ENCODE measurements at regions not wholly inside any gene's neighbourhood (a gene's known extent, or its start where the extent isn't known, plus 50 kb on each side); places are given as distances from the start of the nearest gene placed in this dataset.

DNA sequence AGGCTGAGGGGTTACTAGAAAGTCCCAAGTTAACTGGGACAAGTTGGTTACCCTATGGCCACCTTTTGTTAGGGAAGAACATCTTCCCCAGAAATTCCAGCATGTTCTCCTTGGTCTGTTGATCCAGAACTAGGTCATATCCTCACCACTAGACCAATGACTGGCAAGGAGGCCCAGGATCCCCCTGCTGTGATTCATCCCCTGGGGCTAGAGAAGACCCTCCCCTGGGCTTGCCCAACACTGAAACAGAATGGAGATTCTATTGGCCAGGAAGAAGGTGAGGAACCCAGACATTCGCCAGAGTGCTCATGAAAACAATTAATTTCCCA lies 90.1 kb upstream of the SIM2 start:
- H3K4me1 ChIP-seq: no peaks in the 10 kb centered on the region
- H3K9me3 ChIP-seq: peaks cover 0 to 12% of the 10 kb centered on the region in 2 donors
- intact Hi-C loops (cut with DNase I; ENCODE audit: low total_unique reads): no loop called here
- H3K36me3 ChIP-seq: no peaks in the 10 kb centered on the region
- H3K27ac ChIP-seq: no peak overlapping the region
- H3K27me3 ChIP-seq: peaks cover 0 to 24% of the 10 kb centered on the region in 2 donors
- DNase-seq (ENCODE audit: low spot score in 2 of 2): no peak
- TF ChIP-seq POLR2AphosphoS5 (IDR thresholded peaks at IDR 0.05): no peak
- TF ChIP-seq POLR2A (IDR thresholded peaks at IDR 0.05): no peak
- TF ChIP-seq, protein P1, sequence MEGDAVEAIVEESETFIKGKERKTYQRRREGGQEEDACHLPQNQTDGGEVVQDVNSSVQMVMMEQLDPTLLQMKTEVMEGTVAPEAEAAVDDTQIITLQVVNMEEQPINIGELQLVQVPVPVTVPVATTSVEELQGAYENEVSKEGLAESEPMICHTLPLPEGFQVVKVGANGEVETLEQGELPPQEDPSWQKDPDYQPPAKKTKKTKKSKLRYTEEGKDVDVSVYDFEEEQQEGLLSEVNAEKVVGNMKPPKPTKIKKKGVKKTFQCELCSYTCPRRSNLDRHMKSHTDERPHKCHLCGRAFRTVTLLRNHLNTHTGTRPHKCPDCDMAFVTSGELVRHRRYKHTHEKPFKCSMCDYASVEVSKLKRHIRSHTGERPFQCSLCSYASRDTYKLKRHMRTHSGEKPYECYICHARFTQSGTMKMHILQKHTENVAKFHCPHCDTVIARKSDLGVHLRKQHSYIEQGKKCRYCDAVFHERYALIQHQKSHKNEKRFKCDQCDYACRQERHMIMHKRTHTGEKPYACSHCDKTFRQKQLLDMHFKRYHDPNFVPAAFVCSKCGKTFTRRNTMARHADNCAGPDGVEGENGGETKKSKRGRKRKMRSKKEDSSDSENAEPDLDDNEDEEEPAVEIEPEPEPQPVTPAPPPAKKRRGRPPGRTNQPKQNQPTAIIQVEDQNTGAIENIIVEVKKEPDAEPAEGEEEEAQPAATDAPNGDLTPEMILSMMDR (IDR thresholded peaks at IDR 0.05): no peak
- H3K4me3 ChIP-seq: no peak overlapping the region

DNA sequence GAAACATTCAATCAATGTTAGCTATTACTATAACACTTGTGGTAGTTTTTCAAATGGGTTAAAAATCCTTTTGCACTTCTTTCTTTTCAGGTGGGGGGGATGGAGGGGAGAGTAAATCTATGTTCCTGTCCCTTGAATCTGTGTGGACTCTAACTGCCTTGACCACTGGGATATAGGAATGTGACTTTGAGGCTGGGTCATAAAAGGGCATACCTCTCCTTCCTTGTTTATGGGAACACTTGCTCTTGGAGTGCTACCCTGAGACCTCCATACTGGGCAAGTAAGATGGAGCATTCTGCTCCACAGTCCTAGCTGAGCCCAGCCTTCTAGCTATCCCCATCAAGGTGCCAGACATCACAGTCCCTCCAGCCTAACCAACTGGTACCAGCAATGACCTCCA lies 89.3 kb upstream of the SIM2 start:
- H3K9me3 ChIP-seq: peaks cover 0 to 19% of the 10 kb centered on the region in 2 donors
- no peak overlapping the region for H3K4me3 ChIP-seq
- TF ChIP-seq POLR2AphosphoS5 (IDR thresholded peaks at IDR 0.05) (no peak), POLR2A (IDR thresholded peaks at IDR 0.05) (no peak)
- TF ChIP-seq, protein P1 (IDR thresholded peaks at IDR 0.05): no peak
- no peak overlapping the region for H3K27ac ChIP-seq
- H3K4me1 ChIP-seq: no peaks in the 10 kb centered on the region
- no peak for DNase-seq (ENCODE audit: low spot score in 2 of 2)
- intact Hi-C loops (cut with DNase I; ENCODE audit: low total_unique reads): no loop called here
- peaks cover 0 to 30% of the 10 kb centered on the region in 2 donors for H3K27me3 ChIP-seq
- no peaks in the 10 kb centered on the region for H3K36me3 ChIP-seq

DNA sequence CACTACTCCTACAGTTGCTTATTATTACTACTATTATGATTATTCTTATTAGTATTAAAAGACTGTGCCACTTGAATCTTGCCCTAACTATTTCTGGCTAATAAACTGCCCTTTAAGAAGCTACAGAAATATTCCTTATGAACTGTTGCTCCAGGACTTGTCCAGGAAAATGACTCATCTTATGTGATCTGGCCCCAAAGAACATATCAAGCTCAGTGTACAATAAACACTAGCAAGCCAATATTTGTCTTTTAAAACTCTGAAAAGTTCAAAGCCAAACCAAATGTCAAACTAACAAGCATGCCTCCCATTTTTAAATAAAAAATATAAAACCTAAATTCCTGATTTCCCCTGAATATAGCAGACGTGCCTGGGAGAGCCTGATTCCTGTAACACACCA lies 88.7 kb upstream of the SIM2 start:
- Histone ChIP-seq H3K36me3 (no peaks in the 10 kb centered on the region), H3K4me1 (no peaks in the 10 kb centered on the region), H3K4me3 (no peak overlapping the region), H3K27me3 (peaks cover 0 to 36% of the 10 kb centered on the region in 2 donors), H3K9me3 (peaks cover 0 to 19% of the 10 kb centered on the region in 2 donors), H3K27ac (no peak overlapping the region)
- TF ChIP-seq POLR2AphosphoS5 (IDR thresholded peaks at IDR 0.05): no peak
- TF ChIP-seq POLR2A (IDR thresholded peaks at IDR 0.05): no peak
- TF ChIP-seq, protein P1 (IDR thresholded peaks at IDR 0.05): no peak
- DNase-seq (ENCODE audit: low spot score in 2 of 2): no peak
- intact Hi-C loops (cut with DNase I; ENCODE audit: low total_unique reads): no loop called here

DNA sequence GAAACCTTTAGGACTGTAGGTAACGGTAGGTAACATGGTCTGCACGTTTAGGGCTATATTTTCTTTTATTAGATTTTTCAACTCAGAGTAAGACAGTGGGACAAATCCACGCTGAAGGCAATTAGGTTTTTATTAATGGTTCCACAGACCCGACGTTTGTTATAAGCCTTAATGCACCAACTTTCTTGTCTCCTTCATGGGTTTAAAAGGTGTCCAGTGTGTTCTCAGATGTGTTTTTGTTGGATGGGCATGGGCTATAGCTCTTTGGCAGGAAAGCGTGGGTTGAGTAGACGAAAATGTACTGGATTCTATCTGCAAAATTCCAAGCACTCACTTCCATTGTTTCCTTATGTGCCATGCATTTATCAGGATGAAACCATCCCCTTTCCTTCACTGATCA lies 88.0 kb upstream of the SIM2 start:
- Histone ChIP-seq H3K36me3 (no peaks in the 10 kb centered on the region), H3K4me3 (no peak overlapping the region), H3K27me3 (peaks cover 0 to 36% of the 10 kb centered on the region in 2 donors), H3K4me1 (no peaks in the 10 kb centered on the region), H3K9me3 (peaks cover under 1 to 19% of the 10 kb centered on the region in 2 donors), H3K27ac (no peak overlapping the region)
- DNase-seq (ENCODE audit: low spot score in 2 of 2): no peak
- intact Hi-C loops (cut with DNase I; ENCODE audit: low total_unique reads): no loop called here
- TF ChIP-seq, protein P1 (IDR thresholded peaks at IDR 0.05): no peak
- TF ChIP-seq POLR2A (IDR thresholded peaks at IDR 0.05) (no peak), POLR2AphosphoS5 (IDR thresholded peaks at IDR 0.05) (no peak)

DNA sequence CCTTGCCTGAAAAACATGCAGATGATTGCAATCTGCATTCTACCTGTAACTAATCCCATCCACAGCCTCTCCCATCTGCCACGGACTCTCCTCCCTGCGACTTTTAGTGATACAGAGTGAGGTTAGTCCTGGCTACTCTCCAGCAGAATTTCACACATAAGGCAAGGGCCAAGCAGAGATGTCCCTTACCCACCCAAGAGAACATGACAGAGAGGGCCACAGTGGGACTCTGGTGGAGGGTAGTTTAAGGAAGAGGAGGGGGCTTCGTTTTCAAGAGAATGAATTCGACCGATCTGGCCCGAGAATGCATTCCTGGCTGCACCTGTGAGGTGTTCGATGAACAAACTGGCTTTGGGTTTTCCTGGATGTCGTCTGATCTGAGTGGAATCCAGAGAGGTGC lies 87.5 kb upstream of the SIM2 start:
- H3K4me3 ChIP-seq: no peak overlapping the region
- no peak for TF ChIP-seq POLR2A (IDR thresholded peaks at IDR 0.05)
- no peak for TF ChIP-seq POLR2AphosphoS5 (IDR thresholded peaks at IDR 0.05)
- TF ChIP-seq, protein P1 (IDR thresholded peaks at IDR 0.05): no peak
- peaks cover 0 to 32% of the 10 kb centered on the region in 2 donors for H3K27me3 ChIP-seq
- H3K36me3 ChIP-seq: no peaks in the 10 kb centered on the region
- no peak for DNase-seq (ENCODE audit: low spot score in 2 of 2)
- intact Hi-C loops (cut with DNase I; ENCODE audit: low total_unique reads): no loop called here
- H3K27ac ChIP-seq: no peak overlapping the region
- H3K9me3 ChIP-seq: peaks cover 4 to 19% of the 10 kb centered on the region in 2 donors
- no peaks in the 10 kb centered on the region for H3K4me1 ChIP-seq
